M059J (cell line): ENCODE measurements at regions not wholly inside any gene's neighbourhood (a gene's known extent, or its start where the extent isn't known, plus 50 kb on each side); places are given as distances from the start of the nearest gene placed in this dataset.

ENCODE experiments used
- DNase-seq: peaks from one replicate; pipeline ENCODE4 v3.0.0-alpha.2; 2012; ENCODE audit warnings: low read depth

- no peak for DNase-seq
These were observed 79.5 kb downstream of the IRF2BPL start for GRCh38 chr14:76948976-76949375.

DNA sequence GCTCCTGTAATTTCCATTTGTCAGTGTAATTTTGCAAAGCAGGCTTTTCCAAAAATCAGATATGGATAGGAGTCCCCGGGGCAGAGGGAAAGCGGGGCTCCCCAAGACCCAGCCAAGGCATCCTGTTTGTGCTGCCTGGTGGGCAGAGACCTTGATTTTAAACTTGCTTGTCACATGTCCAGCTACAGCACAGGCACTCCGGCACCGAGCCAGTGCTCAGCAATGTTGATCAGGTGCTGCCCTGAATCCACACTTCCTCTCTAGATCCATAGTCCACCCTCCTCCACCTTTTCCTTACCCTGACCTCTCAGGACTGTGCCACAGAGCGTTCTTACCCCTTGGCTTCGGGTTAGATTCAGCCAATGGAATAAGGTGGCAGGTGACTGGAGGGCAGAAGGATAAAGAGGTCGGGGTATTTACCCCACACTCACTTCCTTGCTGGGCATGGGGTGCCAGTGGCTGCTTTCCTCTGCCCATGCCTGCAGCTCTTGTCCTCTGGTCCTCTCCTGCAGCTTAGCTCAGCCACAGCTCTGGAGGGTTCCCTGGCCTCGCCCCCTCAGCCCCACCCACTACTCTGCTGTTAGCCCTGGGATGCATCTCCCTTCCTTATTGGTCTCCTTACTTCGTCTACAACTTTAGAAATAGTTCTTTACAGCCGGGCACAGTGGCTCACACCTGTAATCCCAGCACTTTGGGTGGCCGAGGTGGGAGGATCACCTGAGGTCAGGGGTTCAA lies 80.1 kb downstream of the IRF2BPL start:
- DNase-seq: no peak

DNA sequence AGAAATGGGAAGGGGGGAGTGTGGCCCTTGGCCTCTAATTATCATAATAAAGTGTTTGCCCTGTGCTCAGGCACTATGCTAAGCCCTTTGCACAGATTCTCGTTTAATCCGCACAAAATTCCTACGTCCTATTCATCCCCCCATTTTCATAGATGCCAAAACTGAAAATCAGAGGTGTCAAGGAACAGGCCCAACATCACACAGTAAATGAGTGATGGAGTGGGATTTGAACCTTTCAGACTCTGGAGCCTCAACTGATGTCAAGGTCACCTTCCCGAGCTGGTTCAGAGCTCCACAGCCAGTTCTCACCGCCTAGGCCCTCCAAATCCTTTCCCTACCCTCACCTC lies 80.7 kb downstream of the IRF2BPL start:
- DNase-seq: no peak

GRCh38 chr14:76947078-76947837 lies 81.2 kb downstream of the IRF2BPL start:
- DNase-seq: peak; percentile 95

DNA sequence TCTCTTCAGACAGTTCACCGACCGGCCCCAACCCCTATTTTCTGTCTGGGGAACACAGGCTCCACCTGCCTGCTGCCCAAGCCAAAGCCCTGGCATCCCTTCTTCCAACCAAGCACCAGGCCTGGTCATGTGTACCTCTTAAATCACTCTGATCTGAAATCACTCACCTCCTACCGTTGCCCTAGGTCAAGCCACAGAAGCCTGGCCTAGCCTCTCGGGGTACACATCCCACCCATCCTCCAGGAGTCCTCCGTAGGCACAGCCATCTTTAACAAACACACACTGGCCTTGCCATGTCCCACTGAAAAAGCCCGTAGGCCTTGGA lies 81.8 kb downstream of the IRF2BPL start:
- DNase-seq: no peak

DNA sequence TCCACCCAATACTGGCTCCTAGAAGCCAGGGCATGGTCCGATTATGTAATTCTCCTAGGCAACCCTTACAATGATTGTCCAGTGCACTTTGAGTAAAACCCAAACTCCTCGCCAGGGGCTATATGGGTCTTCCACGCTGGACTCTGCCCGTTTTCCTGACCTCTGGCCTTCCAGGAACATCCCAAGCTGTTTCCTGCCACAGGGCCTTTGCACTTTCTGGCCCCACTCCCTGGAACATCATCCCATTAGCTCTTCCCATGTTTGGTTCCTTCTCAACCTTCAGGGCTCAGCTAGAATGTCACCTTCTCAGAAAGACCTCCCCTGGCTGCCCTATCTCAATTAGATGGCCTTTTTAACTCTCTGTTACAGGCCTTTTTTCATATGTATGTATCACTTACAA lies 85.4 kb downstream of the IRF2BPL start:
- DNase-seq: no peak

- no peak for DNase-seq
These were observed 86.3 kb downstream of the IRF2BPL start for GRCh38 chr14:76941946-76942805.

DNA sequence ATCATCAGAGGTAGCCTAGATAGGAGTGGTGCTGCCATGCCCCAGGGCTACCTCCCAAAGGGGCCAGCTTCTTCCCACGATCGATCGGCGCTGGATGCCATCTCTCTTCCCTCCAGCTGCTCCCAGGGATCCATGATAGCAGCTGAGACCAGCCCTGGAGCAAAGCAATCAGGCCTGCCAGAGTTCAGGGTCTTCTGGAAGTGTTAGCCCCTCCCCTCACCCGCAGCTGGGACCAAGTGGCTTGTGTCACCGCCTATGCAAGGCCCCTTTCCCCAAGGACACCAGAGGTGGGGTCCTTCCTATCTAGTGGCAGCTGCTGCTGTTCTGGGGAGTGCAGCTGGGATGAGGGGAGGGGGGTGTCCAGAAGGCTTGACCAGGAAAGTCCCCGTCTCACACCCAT lies 87.0 kb downstream of the IRF2BPL start:
- DNase-seq: no peak

DNA sequence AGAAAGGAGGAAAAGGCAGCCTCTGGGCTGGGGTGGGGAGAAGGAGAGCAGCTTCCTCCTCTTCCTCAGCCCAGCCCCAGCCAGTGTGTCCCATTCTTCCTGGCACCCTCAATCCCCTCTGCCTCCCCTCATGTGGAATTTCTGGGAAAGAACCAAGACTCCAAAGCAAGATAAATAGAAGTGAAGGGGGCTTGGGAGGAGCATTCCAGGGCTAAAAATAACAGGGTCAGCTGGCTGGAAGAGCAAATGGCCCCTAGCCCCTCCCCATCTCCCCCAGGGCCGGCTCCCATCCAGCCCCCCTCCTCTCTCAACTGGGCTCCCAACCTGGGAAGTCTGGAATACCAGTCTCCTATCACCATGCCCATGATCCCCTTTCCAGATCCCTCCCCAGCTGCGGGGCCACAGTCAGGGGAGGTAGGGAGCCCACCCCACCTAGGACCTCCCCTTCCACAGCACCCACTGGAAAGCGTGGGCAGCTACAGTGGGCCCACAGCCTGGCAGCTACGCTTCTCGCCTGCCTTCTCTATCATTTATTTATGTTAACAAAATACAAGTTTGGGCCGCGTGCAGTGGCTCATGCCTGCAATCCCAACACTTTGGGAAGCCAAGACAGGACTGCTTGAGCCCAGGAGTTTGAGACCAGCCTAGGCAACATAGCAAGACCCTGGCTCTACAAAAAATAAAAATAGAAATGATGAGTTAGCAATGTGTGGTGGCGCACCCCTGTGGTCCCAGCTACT lies 88.3 kb downstream of the IRF2BPL start:
- no peak for DNase-seq

DNA sequence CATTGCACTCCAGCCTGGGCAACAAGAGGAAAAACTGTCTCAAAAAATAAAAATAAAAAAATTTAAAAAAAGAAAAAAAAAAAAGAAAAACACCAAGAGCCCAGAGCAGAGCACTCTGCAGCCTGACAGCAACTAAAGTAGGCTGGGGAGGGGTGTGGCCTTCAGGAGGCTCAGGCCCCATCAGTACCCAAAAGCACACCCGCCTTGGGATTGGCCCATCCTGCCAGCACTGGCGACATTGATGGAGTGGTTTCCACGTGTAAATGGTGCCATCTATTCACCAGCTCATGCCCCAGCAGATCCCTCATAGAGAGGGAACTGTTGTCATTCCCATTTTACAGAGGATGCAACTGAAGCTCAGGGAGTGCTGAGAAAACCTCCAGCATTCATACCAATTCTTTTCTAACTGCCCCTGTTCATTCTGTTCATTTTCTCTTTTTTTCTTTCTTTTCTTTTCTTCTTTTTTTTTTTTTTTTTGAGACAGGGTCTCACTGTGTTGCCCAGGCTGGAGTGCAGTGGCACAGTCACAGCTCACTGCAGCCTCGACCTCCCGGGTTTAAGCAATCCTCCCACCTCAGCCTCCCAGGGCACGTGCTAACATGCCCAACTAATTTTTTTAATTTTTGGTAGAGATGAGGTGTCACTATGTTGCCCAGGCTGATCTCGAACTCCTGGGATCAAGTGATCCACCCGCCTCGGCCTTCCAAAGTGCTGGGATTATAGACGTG lies 89.3 kb downstream of the IRF2BPL start:
- DNase-seq: no peak

DNA sequence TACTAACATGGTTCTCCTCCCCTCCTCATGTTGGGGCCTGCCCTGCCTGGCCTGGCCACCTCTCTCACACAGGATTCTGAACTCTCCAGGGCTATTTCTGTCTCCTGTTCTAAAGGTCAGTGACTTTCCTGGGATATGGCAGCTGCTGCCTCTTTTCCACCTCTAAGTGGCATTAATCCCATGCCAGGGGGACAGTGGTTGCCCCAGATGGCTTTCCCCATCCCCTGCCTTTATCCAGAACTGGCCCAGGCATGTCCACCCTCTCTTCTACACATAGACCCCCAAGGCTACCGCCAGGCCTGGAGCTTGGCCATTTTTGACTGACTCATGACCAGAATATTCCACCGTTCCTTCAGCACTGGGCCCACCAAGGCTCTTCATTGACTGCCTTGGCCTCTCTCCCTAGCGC lies 90.4 kb downstream of the IRF2BPL start:
- DNase-seq: peak; percentile 48

DNA sequence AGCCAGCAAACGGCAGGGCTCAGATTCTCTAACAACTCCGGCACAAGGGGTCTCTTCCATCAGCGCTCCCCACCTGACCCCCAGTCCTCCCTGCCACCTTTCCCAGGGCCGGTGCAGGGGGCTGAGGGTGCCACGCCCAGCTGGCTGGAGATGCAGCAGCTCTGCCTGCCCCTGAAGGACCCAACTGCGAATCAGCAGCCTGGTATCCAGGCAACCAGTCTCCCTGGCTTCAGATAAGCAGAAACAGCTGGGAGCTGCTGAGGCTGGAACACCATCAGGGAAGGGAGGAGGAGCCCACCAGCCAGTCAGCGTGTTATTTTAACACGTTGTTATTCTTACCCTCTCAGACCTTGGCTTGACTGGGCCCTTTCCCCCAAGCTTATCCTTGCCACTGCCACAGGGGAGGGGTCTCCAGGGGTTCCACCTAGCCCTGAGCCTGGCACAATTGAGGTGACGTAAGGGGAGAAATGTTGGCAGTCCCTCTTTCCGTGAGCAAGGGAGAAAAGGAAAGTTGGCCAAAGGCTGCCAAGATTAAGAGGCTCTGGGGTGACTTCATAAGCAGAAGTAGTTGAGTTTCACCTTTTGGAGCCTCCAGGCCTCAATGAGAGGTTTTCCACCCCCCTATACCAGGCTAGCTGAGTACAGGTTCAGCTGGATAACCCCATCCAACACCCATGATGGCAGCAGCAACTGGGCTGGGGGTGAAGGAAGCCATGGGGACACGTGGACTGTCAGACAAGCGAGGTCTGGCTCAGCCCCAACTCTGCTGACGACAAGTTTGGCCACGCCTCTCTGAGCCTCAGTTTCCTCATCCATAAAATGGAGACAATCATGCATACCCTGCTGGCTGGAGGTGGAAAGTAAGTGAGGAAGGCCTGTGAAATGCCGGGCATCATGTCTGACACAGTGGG lies 91.1 kb downstream of the IRF2BPL start:
- peak; percentile 72 for DNase-seq

DNA sequence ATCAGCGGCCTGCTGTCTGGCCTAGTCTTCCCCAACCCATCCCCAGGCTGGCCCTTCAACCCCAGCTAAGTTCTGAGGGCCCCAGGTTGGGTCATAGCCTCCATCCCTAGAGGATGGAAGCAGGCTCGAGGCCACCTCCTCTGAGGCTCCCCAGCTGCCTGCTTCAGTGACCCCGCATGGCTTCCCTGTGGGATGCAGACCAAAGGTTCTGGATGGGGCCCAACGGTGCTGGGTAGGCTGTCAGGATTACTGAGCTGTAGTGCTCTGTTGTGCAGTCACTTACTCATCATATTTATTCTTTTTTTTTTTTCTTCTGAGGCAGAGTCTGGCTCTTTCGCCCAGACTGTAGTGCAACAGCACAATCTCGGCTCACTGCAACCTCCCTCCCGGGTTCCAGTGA lies 92.0 kb downstream of the IRF2BPL start:
- DNase-seq: no peak

DNA sequence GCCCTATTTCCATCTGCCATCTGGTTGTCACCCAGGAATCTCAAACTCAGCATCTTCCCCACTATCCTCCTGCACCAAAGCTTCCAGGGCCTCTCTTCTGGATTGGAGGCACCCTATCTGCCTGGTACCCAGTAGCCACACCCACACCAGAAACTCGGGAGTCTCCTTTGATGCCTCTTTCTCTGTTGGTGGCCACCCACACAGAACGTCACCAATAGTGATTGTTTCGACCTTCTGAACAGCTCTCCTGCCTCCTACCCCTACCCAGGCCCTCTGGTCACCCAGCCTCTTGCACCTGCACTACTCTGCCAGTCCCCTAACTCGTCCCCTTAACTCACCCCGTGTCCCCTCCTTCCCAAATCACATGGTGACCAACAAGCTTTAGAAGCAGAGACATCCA lies 95.0 kb downstream of the IRF2BPL start:
- no peak for DNase-seq

GRCh38 chr14:76931631-76932402 lies 96.7 kb downstream of the IRF2BPL start:
- no peak for DNase-seq

- DNase-seq: no peak
These were observed 98.0 kb downstream of the IRF2BPL start for GRCh38 chr14:76930549-76930948.

- DNase-seq: no peak
These were observed 98.6 kb downstream of the IRF2BPL start for GRCh38 chr14:76929927-76930326.

DNA sequence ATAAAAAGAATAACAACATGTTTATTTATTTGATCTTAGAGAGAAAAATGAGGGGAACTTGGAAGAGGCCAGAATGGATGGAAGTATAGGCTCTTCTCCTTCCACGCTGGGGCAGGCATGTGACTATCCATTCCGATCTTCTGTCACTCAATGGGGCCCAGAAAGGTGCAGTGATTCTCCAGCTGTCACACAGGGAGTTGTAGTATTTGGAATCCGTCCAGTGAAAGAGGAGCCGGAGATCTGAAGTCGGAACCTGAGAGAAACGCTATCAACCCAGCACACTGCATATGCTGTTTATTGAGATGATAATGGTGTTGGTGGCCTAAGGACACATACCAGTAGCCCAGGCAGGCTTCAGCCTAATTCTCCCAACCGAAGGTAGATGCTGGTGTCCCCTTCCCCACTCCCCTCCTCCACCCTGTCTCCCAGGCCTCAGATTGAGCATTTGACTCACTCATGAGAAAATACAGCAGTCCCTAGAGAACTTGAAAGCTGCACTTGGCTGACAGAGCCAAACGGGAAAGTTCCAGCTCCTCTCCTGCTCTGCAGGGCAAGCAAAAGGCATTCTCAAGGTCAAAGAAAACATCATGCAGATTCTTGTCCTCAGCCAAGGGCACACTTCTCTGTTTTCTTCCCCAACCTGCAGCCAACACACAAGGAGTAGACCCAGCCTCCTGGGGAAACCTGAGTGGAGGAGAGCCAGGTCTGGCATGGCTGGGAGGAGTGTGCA lies 100.4 kb downstream of the IRF2BPL start:
- no peak for DNase-seq
